ENCODE measurements at regions not wholly inside any gene's neighbourhood (a gene's known extent, or its start where the extent isn't known, plus 50 kb on each side); places are given as distances from the start of the nearest gene placed in this dataset.

- no peak for ATAC-seq
- Histone ChIP-seq H3K4me1 (no peaks in the 10 kb centered on the region), H3K27ac (no peak overlapping the region), H3K4me3 (no peak overlapping the region), H3K9me3 (peaks cover 0 to under 1% (median 0%) of the 10 kb centered on the region in 3 donors), H3K27me3 (no peaks in the 10 kb centered on the region), H3K36me3 (no peaks in the 10 kb centered on the region)
- TF ChIP-seq POLR2AphosphoS5 (IDR thresholded peaks at IDR 0.05) (no peak), EP300 (IDR thresholded peaks at IDR 0.05) (no peak), POLR2A (IDR thresholded peaks at IDR 0.05) (no peak), CTCF (IDR thresholded peaks at IDR 0.05) (no peak)
- WGBS, 2 donors (ENCODE audit: low coverage in 1 of 2): 71 to 100% methylated on average over 1 to 3 of the region's 4 CpGs
Observed at GRCh38 chr16:55077266-55077665, 146.6 kb downstream of the IRX5 start.

GRCh38 chr16:55078153-55078552, 147.5 kb downstream of the IRX5 start:
- Histone ChIP-seq H3K9me3 (no peaks in the 10 kb centered on the region), H3K27ac (no peak overlapping the region), H3K4me1 (no peaks in the 10 kb centered on the region), H3K36me3 (no peaks in the 10 kb centered on the region), H3K4me3 (no peak overlapping the region), H3K27me3 (no peaks in the 10 kb centered on the region)
- TF ChIP-seq EP300 (IDR thresholded peaks at IDR 0.05) (no peak), POLR2A (IDR thresholded peaks at IDR 0.05) (no peak), POLR2AphosphoS5 (IDR thresholded peaks at IDR 0.05) (no peak), CTCF (IDR thresholded peaks at IDR 0.05) (no peak)
- WGBS, 2 donors (ENCODE audit: low coverage in 1 of 2): 100% methylated on average over 1 of the region's 5 CpGs; no CpG with 5 or more reads in 1 of the 2 donors
- ATAC-seq: no peak

- H3K4me1 ChIP-seq: no peaks in the 10 kb centered on the region
- H3K36me3 ChIP-seq: no peaks in the 10 kb centered on the region
- H3K9me3 ChIP-seq: no peaks in the 10 kb centered on the region
- H3K27me3 ChIP-seq: no peaks in the 10 kb centered on the region
- TF ChIP-seq POLR2A (IDR thresholded peaks at IDR 0.05) (no peak), POLR2AphosphoS5 (IDR thresholded peaks at IDR 0.05) (no peak), CTCF (IDR thresholded peaks at IDR 0.05) (no peak), EP300 (IDR thresholded peaks at IDR 0.05) (no peak)
- no peak overlapping the region for H3K27ac ChIP-seq
- H3K4me3 ChIP-seq: no peak overlapping the region
- 59 to 67% methylated on average over 2 to 5 of the region's 8 CpGs for WGBS, 2 donors (ENCODE audit: low coverage in 1 of 2)
- ATAC-seq: no peak
Observed at GRCh38 chr16:55078699-55079410, 148.2 kb downstream of the IRX5 start.

GRCh38 chr16:55081622-55082590, 151.2 kb downstream of the IRX5 start:
- TF ChIP-seq POLR2AphosphoS5 (IDR thresholded peaks at IDR 0.05) (no peak), CTCF (IDR thresholded peaks at IDR 0.05) (no peak), POLR2A (IDR thresholded peaks at IDR 0.05) (no peak), EP300 (IDR thresholded peaks at IDR 0.05) (no peak)
- Histone ChIP-seq H3K4me1 (no peaks in the 10 kb centered on the region), H3K36me3 (no peaks in the 10 kb centered on the region), H3K9me3 (no peaks in the 10 kb centered on the region), H3K27ac (no peak overlapping the region), H3K27me3 (no peaks in the 10 kb centered on the region), H3K4me3 (no peak overlapping the region)
- no peak for ATAC-seq
- WGBS, 2 donors (ENCODE audit: low coverage in 1 of 2): 54 to 83% methylated on average over 12 to 15 of the region's 16 CpGs
